GM21576 (cell line): ENCODE measurements at regions not wholly inside any gene's neighbourhood (a gene's known extent, or its start where the extent isn't known, plus 50 kb on each side); places are given as distances from the start of the nearest gene placed in this dataset.

Experiments used
- ATAC-seq: cut with Tn5 transposase; IDR thresholded peaks from one replicate; pipeline ENCODE4 v1.9.1; 2021; ENCODE audit warnings: mild to moderate bottlenecking, moderate library complexity; ENCODE audit not compliant: unreplicated experiment

DNA sequence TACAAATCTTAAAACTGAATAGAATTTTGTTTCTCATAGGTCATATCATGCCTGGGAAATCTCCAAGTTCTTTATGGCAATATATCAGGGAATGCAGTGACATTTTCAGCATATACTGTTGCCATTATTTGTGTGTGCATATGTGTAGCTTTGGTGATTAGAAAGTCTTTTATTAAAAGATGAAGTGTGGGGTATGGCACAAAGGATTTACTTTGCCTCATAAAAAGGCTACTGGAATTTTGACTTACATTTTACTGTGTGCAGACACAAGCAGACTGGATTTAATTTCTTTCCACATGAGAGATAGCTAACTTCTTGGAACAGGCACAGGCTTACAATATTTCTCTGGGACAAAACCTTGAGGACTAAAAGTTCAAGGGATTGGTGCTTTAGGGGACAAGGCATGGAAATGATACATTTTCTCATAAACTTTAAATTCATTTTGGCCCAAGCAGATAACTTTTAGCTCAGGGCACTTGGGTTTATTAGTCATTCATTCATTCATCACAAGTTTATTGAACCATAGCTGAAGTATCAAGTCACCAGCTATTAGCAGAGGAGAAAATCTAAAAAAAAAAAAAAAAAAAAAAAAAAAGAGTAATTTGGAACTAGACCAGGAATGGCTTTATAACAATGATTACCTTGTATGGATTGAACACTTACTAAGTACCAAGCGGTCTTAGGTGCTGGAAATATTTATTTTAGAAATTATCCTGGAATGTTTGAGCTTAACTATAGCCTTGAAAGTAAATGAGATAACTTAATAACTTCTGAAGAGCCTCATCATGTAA is 191.5 kb downstream of the SLIT2 start:
- no peak for ATAC-seq

DNA sequence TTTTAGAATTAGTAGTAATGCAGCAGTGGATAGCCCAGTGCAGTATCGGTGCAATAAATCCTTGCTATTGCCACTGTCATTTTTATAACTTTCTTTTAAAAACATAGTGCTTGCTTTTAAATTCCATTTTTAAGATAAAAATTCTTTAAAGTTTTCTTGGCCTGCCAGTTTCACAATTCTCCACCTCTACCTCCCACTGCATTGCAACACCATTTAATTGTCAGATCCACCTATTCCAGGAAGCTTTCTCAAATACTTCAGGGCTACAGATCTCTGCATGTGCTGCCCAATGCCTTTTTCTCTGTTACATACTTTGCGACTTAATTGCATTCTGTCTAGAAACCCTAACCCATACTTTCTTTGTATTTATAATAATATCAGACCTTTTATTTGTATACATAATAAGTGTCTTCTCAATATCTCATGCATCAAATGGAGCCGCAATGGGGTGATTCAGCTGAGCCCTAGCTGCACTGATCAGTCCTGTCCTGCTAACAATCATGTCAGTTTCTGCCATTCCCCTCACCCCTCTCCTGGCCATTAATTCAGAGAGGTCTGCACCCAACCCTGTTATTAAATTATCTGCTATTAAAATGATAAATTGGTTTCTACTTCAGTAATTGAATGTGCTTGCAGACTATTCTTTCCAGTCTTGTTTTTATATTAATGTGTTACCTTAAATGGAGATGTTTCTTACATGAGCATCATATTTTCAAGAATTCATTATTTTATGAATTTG is 193.1 kb downstream of the SLIT2 start:
- ATAC-seq = no peak

DNA sequence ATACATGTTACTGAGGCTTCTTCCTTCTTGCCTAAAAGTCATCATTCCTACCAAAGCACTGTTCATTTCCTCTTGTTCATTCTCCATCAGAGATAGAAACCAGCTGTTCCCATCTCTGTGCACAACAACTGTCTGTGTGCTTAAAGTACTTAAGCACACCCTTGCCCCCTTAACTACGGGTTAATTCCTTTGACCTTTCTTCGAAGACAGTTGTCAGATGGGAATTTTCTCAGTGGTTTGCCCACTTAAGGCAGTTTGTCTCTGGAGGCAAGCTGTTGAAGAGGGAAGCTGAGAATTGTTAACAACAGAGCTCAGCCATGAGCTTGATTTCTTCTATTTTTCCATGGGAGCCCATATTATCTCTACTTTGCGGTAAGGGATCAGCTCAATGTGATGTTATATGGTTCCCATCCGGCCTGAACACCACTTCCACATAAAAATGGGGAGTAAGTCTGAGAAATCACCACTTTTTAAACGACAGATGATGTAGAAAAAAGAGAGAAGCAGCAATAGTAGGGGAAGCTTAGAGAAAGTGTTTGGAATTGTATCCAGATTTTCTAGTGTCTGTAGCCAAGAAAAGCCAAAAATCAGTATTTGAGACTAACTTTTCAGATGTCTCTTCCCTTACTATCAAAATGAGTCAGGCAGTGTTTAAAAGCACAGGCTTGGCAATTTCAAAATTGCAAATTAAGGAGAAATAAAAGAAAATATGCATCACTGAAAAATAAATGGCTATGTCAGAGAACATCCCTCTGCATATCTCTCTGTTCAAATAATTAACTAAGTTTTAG is 194.4 kb downstream of the SLIT2 start:
- ATAC-seq = no peak

DNA sequence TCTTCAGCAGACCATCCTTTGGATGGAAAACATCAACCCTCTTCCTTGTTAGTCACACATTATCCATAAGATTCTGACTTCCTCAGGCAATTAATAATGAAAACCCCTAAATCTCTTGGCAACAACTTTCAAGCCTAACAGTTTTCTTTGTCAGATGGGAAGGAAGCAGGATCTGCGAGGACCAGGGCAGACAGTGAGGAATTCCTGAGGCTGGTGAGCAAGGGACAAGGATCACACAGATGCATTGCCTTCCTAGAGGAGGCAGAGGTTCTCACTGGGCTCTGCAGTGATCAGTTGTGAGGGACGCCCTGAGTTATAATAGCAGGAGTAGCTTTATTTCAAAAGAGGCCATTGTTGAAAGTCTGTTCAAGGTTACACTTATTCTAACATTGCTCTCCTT is 195.4 kb downstream of the SLIT2 start:
- ATAC-seq = no peak

DNA sequence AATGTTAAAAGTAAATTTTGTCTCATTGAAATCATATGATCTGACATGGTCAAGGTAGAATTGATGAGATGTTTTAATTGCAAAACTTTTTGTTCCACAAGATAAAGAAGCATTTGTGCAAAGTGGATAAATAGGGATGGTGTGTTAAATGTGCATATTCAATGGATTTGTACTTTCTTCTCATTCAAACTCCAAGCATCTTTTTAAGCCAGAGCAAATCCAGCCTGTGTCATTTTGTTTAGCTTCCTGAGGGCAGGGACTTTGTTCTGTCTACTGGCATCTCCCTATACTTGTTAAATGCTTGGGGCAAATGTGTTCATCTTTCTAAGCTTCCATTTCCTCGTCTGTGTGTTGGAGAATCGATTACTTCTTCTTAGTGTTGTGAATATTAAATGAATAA is 200.3 kb downstream of the SLIT2 start:
- ATAC-seq = no peak

DNA sequence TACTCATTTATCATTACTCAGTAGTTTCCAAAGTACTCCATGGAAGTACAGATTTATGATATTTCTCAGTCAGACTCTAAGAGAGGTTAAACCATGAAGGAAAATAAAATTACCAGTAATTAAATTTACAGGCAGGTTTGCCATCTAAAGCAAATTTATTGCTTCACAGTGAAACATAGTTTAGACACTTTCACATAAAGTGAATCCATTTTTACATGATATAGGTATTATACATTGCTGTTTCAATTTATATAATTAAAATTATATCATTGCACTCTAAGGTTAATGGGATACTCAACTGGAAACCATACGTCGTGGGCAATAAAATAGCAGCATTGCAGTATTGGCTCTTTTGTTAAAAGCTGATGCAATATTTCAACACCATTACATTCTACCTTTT is 202.8 kb downstream of the SLIT2 start:
- ATAC-seq = no peak

DNA sequence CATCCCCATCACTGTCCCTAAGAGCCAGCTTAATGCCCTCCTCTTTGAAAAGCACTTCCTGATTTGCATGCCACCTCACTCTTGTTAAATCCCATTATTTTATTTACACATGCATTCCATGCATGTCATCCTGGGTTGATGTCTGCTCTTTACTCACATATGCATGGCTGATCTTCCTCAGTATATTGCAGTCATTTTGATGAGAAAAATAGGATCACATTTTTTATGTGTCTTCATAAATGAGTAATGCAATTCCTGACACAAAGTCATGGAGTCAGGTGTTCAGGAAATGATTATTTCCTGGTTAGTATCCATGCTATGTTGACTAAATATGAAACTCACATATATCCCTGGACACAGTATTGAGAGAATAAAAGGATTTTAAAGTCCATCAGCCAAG is 204.7 kb downstream of the SLIT2 start:
- no peak for ATAC-seq

DNA sequence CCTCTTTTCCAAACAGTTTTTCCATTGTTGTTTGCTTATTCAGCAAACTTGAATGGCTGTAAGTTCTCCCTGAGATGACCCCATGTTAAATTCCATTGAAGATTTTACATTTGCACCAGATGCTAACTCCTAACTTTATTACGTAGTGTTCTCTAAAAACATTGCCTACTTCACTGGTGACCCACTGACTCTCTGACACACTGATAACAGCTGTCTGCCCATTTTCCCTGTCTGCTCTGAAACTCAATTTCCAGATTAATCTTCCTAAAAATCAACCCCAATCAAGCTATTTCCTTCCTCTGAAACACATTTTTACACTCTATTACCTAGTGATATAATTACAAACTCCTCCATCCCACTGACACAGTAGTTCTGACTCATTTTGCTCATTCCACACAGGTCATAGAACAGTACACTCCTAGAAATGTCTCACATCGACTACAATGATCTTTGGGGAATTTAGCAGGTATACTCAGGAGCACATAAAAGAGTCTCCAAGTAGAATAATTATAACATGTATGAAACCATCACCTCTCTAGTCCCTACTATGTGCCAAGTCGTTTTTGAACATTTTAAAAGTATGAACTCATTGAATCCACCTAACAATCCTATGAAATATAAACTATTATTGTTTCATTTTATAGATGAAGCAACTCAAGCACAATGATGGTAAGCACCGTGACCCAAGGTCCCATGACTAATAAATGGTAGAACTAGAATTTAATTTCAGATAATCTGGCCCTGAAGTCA is 210.9 kb downstream of the SLIT2 start:
- ATAC-seq = no peak

DNA sequence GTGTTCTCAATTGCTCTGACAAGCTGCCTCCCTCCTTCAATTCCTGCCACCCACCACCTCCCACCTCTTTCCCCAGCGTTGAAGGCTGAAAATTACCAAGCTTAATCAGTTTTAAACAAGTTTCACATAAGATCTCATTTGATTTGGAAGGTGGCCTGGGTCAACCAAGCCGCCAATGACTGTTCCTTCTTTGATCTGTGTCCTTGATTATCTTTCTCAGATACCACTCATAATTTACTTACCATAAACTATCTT is 211.4 kb downstream of the SLIT2 start:
- ATAC-seq = no peak

DNA sequence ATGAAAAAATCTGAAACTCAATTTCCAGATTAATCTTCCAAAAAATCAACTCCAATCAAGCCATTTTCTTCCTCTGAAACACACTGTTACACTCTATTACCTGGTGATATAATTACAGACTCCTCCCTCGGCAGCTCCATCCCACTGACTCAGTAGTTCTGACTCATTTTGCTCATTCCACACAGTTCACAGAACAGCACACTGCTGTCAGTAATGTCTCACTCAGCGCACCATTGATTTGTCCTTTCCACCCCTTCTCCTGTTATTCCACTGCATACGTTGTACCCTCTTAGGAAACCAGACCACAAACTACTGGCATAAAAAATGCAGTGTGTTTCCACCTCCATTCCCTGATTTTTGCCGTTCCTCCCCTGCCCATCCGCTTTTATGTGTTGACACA is 212.7 kb downstream of the SLIT2 start:
- ATAC-seq = no peak

DNA sequence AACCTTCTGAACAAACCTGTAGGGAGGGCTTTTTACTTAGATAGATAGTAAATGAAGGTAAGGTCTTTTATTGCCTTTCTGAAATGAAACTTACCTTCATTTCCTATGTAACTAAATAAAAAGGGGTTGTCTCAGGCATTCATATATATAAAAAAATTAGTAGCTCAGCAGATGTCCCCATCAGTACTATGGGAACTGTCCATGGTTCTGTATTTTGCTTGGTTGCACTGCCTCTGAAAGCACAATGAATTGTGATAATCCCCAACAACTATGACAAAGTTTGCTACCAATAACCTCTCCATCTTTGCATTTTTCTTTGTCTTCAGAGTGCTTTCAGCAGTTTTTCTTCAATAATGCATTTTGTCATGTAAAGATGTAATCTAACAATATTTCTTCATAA is 222.4 kb downstream of the SLIT2 start:
- ATAC-seq = no peak

DNA sequence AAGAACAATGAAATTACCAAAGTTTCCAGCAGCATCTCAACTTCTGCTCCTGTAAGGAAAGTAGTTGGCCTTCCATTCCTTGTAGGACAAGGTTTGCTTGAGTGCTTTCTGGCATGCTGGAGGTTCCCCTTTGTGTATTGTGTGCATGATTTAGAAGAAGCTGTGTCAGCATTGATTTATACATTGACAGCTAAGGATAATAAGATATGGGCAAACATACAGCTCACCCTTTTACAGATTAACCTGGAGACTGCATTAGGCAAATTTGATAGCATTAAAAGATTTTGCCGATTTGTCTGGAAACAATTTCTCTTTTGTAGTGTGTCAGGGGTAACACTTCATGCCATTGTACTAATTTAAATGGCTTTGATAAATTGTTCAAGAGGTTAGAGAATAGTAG is 221.8 kb upstream of the PACRGL start:
- no peak for ATAC-seq

DNA sequence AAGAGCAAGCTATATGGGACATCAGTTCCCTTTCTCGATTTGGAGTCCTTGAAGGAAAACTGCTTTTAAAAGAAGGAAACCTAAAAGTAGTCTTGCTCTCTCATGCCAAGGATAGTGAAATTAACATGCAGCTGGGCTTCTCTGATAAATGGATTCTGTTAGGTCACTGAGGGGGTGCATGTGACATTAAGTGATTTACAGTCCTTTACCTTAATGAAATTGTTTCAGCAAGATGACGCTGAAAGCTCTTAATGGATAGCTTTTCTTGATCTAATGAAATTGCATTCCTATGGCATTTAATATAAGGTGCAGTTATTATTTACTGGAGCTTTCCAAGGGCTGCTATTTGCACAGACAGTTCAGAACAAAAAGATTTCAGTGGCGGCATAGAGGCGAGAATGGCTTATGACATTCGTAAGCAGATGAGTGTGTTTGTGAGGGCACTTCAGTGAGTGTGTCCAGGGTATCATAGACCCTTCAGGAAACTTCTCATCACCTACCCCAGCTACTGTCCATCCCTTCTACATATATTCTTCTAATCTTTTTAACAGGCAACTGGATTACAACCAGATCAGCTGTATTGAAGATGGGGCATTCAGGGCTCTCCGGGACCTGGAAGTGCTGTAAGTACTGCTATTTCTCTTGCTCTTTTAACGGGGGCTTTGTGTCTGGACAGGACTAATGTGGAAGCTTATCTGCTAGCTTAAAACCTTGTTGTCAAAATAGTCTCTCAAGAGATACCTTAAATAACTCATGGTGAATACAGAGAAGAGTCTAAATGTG is 219.9 kb upstream of the PACRGL start:
- no peak for ATAC-seq

DNA sequence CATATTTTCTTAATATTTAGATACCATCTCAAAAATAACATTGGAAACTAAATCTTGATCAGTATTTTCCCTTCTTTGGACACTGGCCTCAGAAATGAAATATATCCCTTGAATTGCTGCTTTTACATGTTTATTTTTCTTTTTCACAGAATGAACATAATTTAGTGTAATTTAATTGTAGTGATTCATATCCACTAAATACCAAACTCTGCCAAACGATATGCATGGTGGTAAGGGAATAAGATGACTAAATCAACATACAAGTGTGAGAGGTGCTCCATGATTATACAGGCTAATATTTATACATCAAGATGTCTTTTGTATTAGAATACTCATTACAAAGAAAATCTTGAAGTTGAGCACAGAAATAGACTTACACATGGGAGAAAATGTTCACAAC is 216.8 kb upstream of the PACRGL start:
- no peak for ATAC-seq

DNA sequence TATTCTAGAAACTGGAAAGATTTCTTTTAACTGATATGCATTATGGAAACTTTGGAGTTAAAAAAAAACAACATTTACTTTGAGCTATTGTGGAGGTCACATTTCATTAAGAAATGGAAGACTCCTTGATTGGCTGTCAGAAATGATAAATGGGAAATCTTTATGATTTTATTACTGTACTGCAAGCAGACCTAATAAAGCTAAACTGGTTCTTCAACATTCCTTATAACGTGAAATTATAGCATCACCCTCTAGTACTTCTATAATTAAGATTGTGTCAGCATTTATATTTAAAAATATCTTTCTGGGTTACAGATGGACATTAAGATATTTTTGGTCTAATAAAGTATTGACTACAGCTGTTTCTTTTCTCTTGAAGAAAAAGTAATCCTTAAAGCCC is 213.8 kb upstream of the PACRGL start:
- no peak for ATAC-seq

DNA sequence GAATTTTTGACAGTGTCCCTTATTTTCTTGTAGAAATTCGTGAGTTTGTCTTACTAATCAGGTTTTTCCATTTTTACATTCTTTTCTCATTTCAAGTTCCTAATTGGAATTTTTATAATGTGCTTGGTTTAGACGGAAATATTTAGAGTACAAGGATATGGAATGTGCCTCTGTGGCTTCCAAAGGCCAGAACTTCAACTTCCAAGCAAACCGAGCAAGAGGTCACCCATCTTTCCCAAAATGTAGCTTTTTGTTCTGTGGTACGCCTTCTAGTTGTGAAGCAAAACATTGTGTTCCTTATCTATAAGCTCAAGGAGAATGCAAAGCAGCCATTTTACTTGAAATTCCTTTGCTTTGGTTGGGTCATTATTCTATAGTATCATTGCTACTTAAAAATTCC is 212.8 kb upstream of the PACRGL start:
- no peak for ATAC-seq

DNA sequence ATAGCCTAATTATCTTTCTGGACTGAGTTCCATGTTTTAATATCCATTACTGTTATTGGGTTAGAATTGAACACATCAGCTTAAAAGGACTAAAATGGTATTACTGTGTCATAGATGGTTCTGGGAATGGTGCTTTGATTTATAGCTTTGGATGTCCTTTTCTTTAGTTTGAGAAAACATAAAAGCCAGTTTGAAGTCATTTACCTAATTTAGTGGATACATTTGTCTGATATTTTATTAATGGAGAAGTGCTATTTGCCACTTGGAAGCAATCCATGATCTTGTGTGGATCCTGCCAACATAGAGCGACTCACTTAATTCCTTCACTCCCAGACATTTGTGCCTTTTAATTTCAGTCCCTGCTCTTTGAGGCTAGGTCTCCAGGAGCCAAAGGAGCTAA is 212.4 kb upstream of the PACRGL start:
- ATAC-seq = no peak

DNA sequence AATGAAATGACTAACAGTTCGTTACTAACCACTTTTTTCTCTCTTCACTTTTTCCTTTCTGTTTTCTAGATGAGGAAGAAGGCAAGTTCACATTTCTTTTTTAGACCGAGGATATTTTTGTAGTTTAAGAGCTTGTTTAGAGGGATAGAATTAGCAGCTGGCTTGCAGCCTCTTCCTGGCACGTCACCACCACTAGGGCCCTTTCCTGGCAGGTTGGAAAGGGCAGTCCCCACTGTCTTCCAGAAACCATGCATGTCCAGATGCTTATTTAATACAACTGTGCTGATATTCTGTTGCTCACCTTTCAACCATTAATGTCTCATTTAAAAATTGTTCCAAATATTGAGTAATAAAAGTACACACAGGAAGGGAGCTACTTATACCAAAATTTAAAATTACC is 209.5 kb upstream of the PACRGL start:
- ATAC-seq = no peak

DNA sequence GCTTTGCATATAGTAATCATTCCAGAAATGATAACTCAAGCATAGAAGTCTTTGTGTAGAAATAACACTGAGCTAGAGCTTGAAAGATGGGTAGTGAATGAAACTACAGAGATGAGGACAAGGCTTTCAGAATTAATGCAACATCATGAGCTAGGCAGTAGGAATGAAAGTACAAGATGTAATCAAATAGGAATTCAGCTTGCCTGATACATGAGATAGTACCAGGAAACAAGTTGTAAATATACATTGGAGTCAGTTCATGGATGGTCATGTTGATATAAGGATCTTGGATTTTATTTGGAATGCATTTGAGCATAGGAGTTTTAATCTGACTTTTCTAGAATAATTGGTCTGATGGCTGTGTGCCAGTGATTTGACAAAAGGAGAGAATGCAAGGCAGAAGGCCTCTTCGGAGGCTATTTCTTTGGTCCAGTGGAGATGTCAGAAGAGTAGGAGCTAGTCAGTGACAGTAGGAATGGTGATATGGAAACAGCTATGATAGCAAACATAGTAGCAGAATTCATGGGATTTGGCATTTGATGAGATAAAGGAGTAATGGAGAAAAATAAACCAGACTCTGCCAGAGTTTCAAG is 206.4 kb upstream of the PACRGL start:
- no peak for ATAC-seq

DNA sequence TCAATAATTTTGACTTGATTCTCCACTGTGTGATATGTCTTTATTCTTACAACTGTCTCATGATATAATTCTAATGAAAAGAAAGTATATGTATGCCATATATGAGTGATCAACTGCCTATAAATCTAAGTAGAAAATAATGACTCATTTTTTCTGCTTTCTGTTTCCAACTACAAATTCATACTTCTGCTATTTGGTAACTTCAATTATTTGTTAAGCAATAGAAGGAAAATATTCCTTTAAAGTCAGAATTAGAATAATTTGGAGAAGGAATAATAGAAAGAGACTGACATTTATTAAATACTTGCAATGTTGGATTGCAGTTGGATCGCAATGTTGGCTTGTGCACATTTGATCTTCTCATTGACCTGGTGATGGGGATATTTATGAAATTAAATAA is 204.2 kb upstream of the PACRGL start:
- ATAC-seq = no peak
